ENCODE measurements at regions not wholly inside any gene's neighbourhood (a gene's known extent, or its start where the extent isn't known, plus 50 kb on each side); places are given as distances from the start of the nearest gene placed in this dataset.

- H3K9me1 ChIP-seq (ENCODE audit: control insufficient read depth, insufficient read depth, low read length) = no peaks in the 10 kb centered on the region
- no peak overlapping the region for H3K4me2 ChIP-seq (ENCODE audit: insufficient read depth, low read length)
- ATAC-seq = no peak
- WGBS (ENCODE audit: insufficient coverage, low coverage, missing lambda C conversion rate) = 10% methylated on average over 8 of the region's 8 CpGs
- no TSS peak for BruUV-seq (replicated peaks)
- intact Hi-C loops (cut with micrococcal nuclease) (no loop called here), in situ Hi-C loops (cut with MboI) (no loop called here)
- CTCF ChIA-PET (ENCODE audit: low intra/inter-chr PET ratio) = interaction anchor here (0.6 to 0.7 kb wide), 2 partner anchors 160 to 893 kb away, joined by 3 to 5 read pairs; no protein-coding TSS in a partner anchor
- no peak overlapping the region for H3K9ac ChIP-seq (ENCODE audit: insufficient read depth in 1 of 2, low read depth in 2 of 2, low read length in 2 of 2)
- FAIRE-seq = no peak
- DNase-seq (ENCODE audit: extremely low read depth in 1 of 4, low spot score in 3 of 4) = no peak
- H3K27me3 ChIP-seq (ENCODE audit: control insufficient read depth in 2 of 2, insufficient read depth in 2 of 2, low read length in 2 of 2) = peaks cover 0 to 5% of the 10 kb centered on the region in 2 experiments; a peak in 3 of 5 replicates
- no peak overlapping the region for H3K27ac ChIP-seq (ENCODE audit: extremely low read depth, low read depth, low read length)
- H3K79me2 ChIP-seq (ENCODE audit: control insufficient read depth, insufficient read depth, low read length) = no peaks in the 10 kb centered on the region
- H3K36me3 ChIP-seq (ENCODE audit: control insufficient read depth, insufficient read depth, low read length) = no peaks in the 10 kb centered on the region
- no peak overlapping the region for H2AFZ ChIP-seq (ENCODE audit: low read depth, low read length)
- H3K9me3 ChIP-seq (replicated peaks; ENCODE audit: control insufficient read depth, insufficient read depth, low read depth, low read length) = no peaks in the 10 kb centered on the region
- H3K4me3 ChIP-seq = no peak overlapping the region
- no peaks in the 10 kb centered on the region for H3K4me1 ChIP-seq (replicated peaks in 1 of 2; ENCODE audit: control insufficient read depth in 2 of 2, insufficient read depth in 2 of 2, low read length in 2 of 2)
- no peaks in the 10 kb centered on the region for H4K20me1 ChIP-seq (replicated peaks; ENCODE audit: control insufficient read depth, insufficient read depth, low read length)
- POLR2A ChIA-PET = no interaction called here
- no peak for TF ChIP-seq ZBTB17 (CRISPR knock-in tag; IDR thresholded peaks at IDR 0.05)
- no peak for TF ChIP-seq HOXB6 (CRISPR knock-in tag; IDR thresholded peaks at IDR 0.05; ENCODE audit: borderline replicate concordance)
- no peak for TF ChIP-seq KLF6 (CRISPR knock-in tag; IDR thresholded peaks at IDR 0.05; ENCODE audit: borderline replicate concordance)
- no peak for TF ChIP-seq HINFP (tag; conservative IDR thresholded peaks at IDR 0.05; ENCODE audit: low read depth)
- no peak for TF ChIP-seq ZNF239 (CRISPR knock-in tag; IDR thresholded peaks at IDR 0.05)
- no peak for TF ChIP-seq ZNF436 (CRISPR knock-in tag; IDR thresholded peaks at IDR 0.05)
- no peak for TF ChIP-seq POLR2G (IDR thresholded peaks at IDR 0.05; ENCODE audit: low read depth, low read length)
- TF ChIP-seq ZBTB43 (CRISPR knock-in tag; IDR thresholded peaks at IDR 0.05) = no peak
- TF ChIP-seq ZNF184 (CRISPR knock-in tag; IDR thresholded peaks at IDR 0.05) = no peak
- no peak for TF ChIP-seq E2F4 (CRISPR knock-in tag; IDR thresholded peaks at IDR 0.05; ENCODE audit: low read depth)
- TF ChIP-seq HMBOX1 (IDR thresholded peaks at IDR 0.05) = no peak
- no peak for TF ChIP-seq ETS1 (conservative IDR thresholded peaks at IDR 0.05; ENCODE audit: control insufficient read depth, low read depth, low read length)
- TF ChIP-seq PRMT5 (CRISPR knock-in tag; IDR thresholded peaks at IDR 0.05) = no peak
These were observed 170.2 kb downstream of the FOXO1 start for GRCh38 chr13:40496035-40496810.
